ENCODE measurements at regions not wholly inside any gene's neighbourhood (a gene's known extent, or its start where the extent isn't known, plus 50 kb on each side); places are given as distances from the start of the nearest gene placed in this dataset.

- H3K9me3 ChIP-seq (ENCODE audit: control insufficient read depth in 2 of 3, insufficient read depth in 1 of 3, low read length in 3 of 3): no peaks in the 10 kb centered on the region
These were observed 74.1 kb downstream of the EFNB1 start for GRCh38 chrX:68902706-68903504.

DNA sequence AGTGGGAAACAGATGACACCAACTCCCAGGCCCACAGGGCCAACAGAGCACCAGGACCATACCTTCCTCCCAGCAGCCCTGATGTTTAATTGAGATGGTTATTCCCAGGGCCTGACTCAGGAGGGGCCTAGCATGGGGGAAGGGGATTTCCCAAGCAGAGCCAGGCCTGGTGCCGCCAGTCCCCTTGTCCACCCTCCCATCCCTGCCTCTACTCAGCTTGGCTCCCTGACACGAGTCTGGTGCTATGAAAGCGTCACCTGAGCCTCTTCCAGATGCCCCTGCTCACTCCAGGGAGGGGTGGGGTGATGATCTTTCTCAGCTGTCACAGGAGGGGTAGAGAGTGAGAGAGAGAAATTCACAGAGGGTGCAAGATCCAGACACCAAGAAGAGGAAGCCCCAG lies 72.7 kb downstream of the EFNB1 start:
- Histone ChIP-seq H3K4me3 (ENCODE audit: low read length in 3 of 3) (no peak overlapping the region), H3K9me3 (ENCODE audit: control insufficient read depth in 2 of 3, insufficient read depth in 1 of 3, low read length in 3 of 3) (no peaks in the 10 kb centered on the region), H3K4me1 (ENCODE audit: control insufficient read depth in 2 of 3, insufficient read depth in 2 of 3, low read depth in 1 of 3, low read length in 3 of 3) (peaks cover 0 to 5% (median 0%) of the 10 kb centered on the region in 3 donors), H3K9ac (ENCODE audit: low read length in 3 of 3) (no peak overlapping the region), H3K36me3 (ENCODE audit: control insufficient read depth in 2 of 3, insufficient read depth in 3 of 3, low read length in 3 of 3) (no peaks in the 10 kb centered on the region), H3K27ac (ENCODE audit: low read depth in 2 of 2, low read length in 2 of 2) (no peak overlapping the region), H3K27me3 (ENCODE audit: control insufficient read depth, insufficient read depth, low read length) (no peaks in the 10 kb centered on the region)
- DNase-seq (no peak), FAIRE-seq (no peak)
- intact Hi-C loops (cut with DNase I): no loop called here
- TF ChIP-seq, protein P1, sequence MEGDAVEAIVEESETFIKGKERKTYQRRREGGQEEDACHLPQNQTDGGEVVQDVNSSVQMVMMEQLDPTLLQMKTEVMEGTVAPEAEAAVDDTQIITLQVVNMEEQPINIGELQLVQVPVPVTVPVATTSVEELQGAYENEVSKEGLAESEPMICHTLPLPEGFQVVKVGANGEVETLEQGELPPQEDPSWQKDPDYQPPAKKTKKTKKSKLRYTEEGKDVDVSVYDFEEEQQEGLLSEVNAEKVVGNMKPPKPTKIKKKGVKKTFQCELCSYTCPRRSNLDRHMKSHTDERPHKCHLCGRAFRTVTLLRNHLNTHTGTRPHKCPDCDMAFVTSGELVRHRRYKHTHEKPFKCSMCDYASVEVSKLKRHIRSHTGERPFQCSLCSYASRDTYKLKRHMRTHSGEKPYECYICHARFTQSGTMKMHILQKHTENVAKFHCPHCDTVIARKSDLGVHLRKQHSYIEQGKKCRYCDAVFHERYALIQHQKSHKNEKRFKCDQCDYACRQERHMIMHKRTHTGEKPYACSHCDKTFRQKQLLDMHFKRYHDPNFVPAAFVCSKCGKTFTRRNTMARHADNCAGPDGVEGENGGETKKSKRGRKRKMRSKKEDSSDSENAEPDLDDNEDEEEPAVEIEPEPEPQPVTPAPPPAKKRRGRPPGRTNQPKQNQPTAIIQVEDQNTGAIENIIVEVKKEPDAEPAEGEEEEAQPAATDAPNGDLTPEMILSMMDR (IDR thresholded peaks at IDR 0.05; ENCODE audit: borderline replicate concordance, extremely low read depth, insufficient read depth): no peak

More at GRCh38 chrX:68902706-68903504, 74.1 kb downstream of the EFNB1 start:
- TF ChIP-seq, protein P1 (IDR thresholded peaks at IDR 0.05; ENCODE audit: borderline replicate concordance, extremely low read depth, insufficient read depth): no peak
- Histone ChIP-seq H3K36me3 (ENCODE audit: control insufficient read depth in 2 of 3, insufficient read depth in 3 of 3, low read length in 3 of 3) (no peaks in the 10 kb centered on the region), H3K27ac (ENCODE audit: low read depth in 2 of 2, low read length in 2 of 2) (no peak overlapping the region), H3K4me1 (ENCODE audit: control insufficient read depth in 2 of 3, insufficient read depth in 2 of 3, low read depth in 1 of 3, low read length in 3 of 3) (no peaks in the 10 kb centered on the region), H3K9ac (ENCODE audit: low read length in 3 of 3) (no peak overlapping the region), H3K27me3 (ENCODE audit: control insufficient read depth, insufficient read depth, low read length) (no peaks in the 10 kb centered on the region), H3K4me3 (ENCODE audit: low read length in 3 of 3) (no peak overlapping the region)
- intact Hi-C loops (cut with DNase I): no loop called here
- no peak for DNase-seq
- no peak for FAIRE-seq

DNA sequence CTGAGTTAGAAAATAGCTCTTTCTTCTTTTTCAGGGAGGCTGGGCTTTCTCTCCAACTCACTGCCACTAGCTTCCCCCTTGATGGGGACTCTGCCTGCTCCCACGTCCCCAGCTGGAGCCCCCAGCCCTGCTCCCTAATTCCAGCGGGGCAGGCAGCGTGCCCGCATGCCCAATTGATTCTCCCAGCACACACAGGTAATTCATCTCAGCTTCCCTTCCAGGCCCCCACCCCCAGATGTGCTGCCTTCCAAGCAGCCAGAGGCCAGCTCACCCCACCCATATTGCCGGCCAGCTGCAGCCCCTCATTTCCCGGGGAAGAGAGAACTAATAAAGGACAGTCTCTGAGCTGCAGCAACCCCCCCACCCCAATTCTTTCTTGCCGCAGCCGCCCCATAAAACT lies 69.8 kb downstream of the EFNB1 start:
- TF ChIP-seq, protein P1 (IDR thresholded peaks at IDR 0.05; ENCODE audit: borderline replicate concordance, extremely low read depth, insufficient read depth): no peak
- DNase-seq (peak in 3 of 5 donors; percentile 51 to 63 (median 53)), FAIRE-seq (no peak)
- Histone ChIP-seq H3K9ac (ENCODE audit: low read length in 3 of 3) (no peak overlapping the region), H3K4me3 (ENCODE audit: low read length in 3 of 3) (no peak overlapping the region), H3K36me3 (ENCODE audit: control insufficient read depth in 2 of 3, insufficient read depth in 3 of 3, low read length in 3 of 3) (no peaks in the 10 kb centered on the region), H3K9me3 (ENCODE audit: control insufficient read depth in 2 of 3, insufficient read depth in 1 of 3, low read length in 3 of 3) (no peaks in the 10 kb centered on the region), H3K4me1 (ENCODE audit: control insufficient read depth in 2 of 3, insufficient read depth in 2 of 3, low read depth in 1 of 3, low read length in 3 of 3) (peaks cover 0 to 17% (median 8%) of the 10 kb centered on the region in 3 donors), H3K27me3 (ENCODE audit: control insufficient read depth, insufficient read depth, low read length) (no peaks in the 10 kb centered on the region), H3K27ac (ENCODE audit: low read depth in 2 of 2, low read length in 2 of 2) (no peak overlapping the region)
- intact Hi-C loops (cut with DNase I): no loop called here
